ENCODE measurements at regions not wholly inside any gene's neighbourhood (a gene's known extent, or its start where the extent isn't known, plus 50 kb on each side); places are given as distances from the start of the nearest gene placed in this dataset.

GRCh38 chr1:14020006-14020405 is 320.0 kb downstream of the PRDM2 start:
- no peak overlapping the region for H3K9ac ChIP-seq (ENCODE audit: control insufficient read depth, extremely low read depth, insufficient read depth, low read length)
- no peaks in the 10 kb centered on the region for H3K9me3 ChIP-seq (ENCODE audit: control insufficient read depth, low read depth, low read length)
- H3K27ac ChIP-seq (ENCODE audit: control insufficient read depth, insufficient read depth, low read length) = no peak overlapping the region
- no peaks in the 10 kb centered on the region for H3K4me1 ChIP-seq (ENCODE audit: control insufficient read depth, extremely low read depth, insufficient read depth, low read length)
- H2AFZ ChIP-seq (ENCODE audit: control insufficient read depth, low read length) = no peak overlapping the region
- dilution Hi-C loops (cut with MboI; ENCODE audit: extremely low pct_ligation_motif_present, low sequenced_read_pairs) = no loop called here
- no peak overlapping the region for H3K4me2 ChIP-seq (ENCODE audit: control insufficient read depth, extremely low read depth, insufficient read depth, low read depth, low read length)
- no peaks in the 10 kb centered on the region for H3K36me3 ChIP-seq (ENCODE audit: control insufficient read depth in 2 of 2, extremely low read depth in 1 of 2, insufficient read depth in 2 of 2, low read length in 2 of 2)
- H3K4me3 ChIP-seq (ENCODE audit: control insufficient read depth in 2 of 3, extremely low read depth in 1 of 3, insufficient read depth in 2 of 3, low read depth in 1 of 3, low read length in 3 of 3) = no peak overlapping the region
- no peaks in the 10 kb centered on the region for H4K20me1 ChIP-seq (ENCODE audit: control insufficient read depth, extremely low read depth, insufficient read depth, low read length)
- H3K27me3 ChIP-seq (ENCODE audit: control insufficient read depth, extremely low read depth, insufficient read depth, low read length) = peaks cover 3% of the 10 kb centered on the region
- no peaks in the 10 kb centered on the region for H3K79me2 ChIP-seq (ENCODE audit: control insufficient read depth, insufficient read depth, low read length)
- no peak for FAIRE-seq
- H3K9me1 ChIP-seq (ENCODE audit: control insufficient read depth, extremely low read depth, insufficient read depth, low read length) = no peaks in the 10 kb centered on the region
- no peak for TF ChIP-seq EZH2 (IDR thresholded peaks at IDR 0.05; ENCODE audit: low read length)
- TF ChIP-seq CTCF (optimal IDR thresholded peaks at IDR 0.05 in 1 of 3, IDR thresholded peaks at IDR 0.05 in 1 of 3, conservative IDR thresholded peaks at IDR 0.05 in 1 of 3; ENCODE audit: extremely low read depth in 1 of 3, insufficient read depth in 2 of 3, low read length in 3 of 3) = no peak
- no peak for DNase-seq (ENCODE audit: low read depth, low spot score)

GRCh38 chr1:14027099-14027498 is 327.1 kb downstream of the PRDM2 start:
- no peaks in the 10 kb centered on the region for H3K9me3 ChIP-seq (ENCODE audit: control insufficient read depth, low read depth, low read length)
- H3K79me2 ChIP-seq (ENCODE audit: control insufficient read depth, insufficient read depth, low read length) = no peaks in the 10 kb centered on the region
- no peak overlapping the region for H3K27ac ChIP-seq (ENCODE audit: control insufficient read depth, insufficient read depth, low read length)
- TF ChIP-seq EZH2 (IDR thresholded peaks at IDR 0.05; ENCODE audit: low read length) (no peak), CTCF (optimal IDR thresholded peaks at IDR 0.05 in 1 of 3, IDR thresholded peaks at IDR 0.05 in 1 of 3, conservative IDR thresholded peaks at IDR 0.05 in 1 of 3; ENCODE audit: extremely low read depth in 1 of 3, insufficient read depth in 2 of 3, low read length in 3 of 3) (no peak)
- H3K4me1 ChIP-seq (ENCODE audit: control insufficient read depth, extremely low read depth, insufficient read depth, low read length) = no peaks in the 10 kb centered on the region
- no peaks in the 10 kb centered on the region for H3K27me3 ChIP-seq (ENCODE audit: control insufficient read depth, extremely low read depth, insufficient read depth, low read length)
- H2AFZ ChIP-seq (ENCODE audit: control insufficient read depth, low read length) = no peak overlapping the region
- DNase-seq (ENCODE audit: low read depth, low spot score) (no peak), FAIRE-seq (no peak)
- H3K9ac ChIP-seq (ENCODE audit: control insufficient read depth, extremely low read depth, insufficient read depth, low read length) = no peak overlapping the region
- no peaks in the 10 kb centered on the region for H4K20me1 ChIP-seq (ENCODE audit: control insufficient read depth, extremely low read depth, insufficient read depth, low read length)
- no peaks in the 10 kb centered on the region for H3K9me1 ChIP-seq (ENCODE audit: control insufficient read depth, extremely low read depth, insufficient read depth, low read length)
- dilution Hi-C loops (cut with MboI; ENCODE audit: extremely low pct_ligation_motif_present, low sequenced_read_pairs) = no loop called here
- no peaks in the 10 kb centered on the region for H3K36me3 ChIP-seq (ENCODE audit: control insufficient read depth in 2 of 2, extremely low read depth in 1 of 2, insufficient read depth in 2 of 2, low read length in 2 of 2)
- H3K4me3 ChIP-seq (ENCODE audit: control insufficient read depth in 2 of 3, extremely low read depth in 1 of 3, insufficient read depth in 2 of 3, low read depth in 1 of 3, low read length in 3 of 3) = no peak overlapping the region
- no peak overlapping the region for H3K4me2 ChIP-seq (ENCODE audit: control insufficient read depth, extremely low read depth, insufficient read depth, low read depth, low read length)
